Astrocyte (in vitro differentiated cells and primary cell): ENCODE measurements at regions not wholly inside any gene's neighbourhood (a gene's known extent, or its start where the extent isn't known, plus 50 kb on each side); places are given as distances from the start of the nearest gene placed in this dataset.

Experiments used
- DNase-seq: peaks from one replicate; pipeline ENCODE4 v3.0.0-alpha.2; 2010; ENCODE audit warnings: low read depth
- FAIRE-seq: peaks from 2 replicates; lab custom pipeline; 2011; peaks lifted over from hg19 to GRCh38; lab: Jason Lieb, UNC
- H2AFZ ChIP-seq: 2 replicates; pipeline ENCODE4 v1.6.0; 2012; ENCODE audit warnings: low read depth, low read length, inconsistent platforms
- H3K27ac ChIP-seq: 2 replicates; pipeline ENCODE4 v1.5.1; 2011; ENCODE audit warnings: low read depth, low read length, inconsistent platforms
- H3K27me3 ChIP-seq: 2 replicates; pipeline ENCODE4 v1.6.0; 2011; ENCODE audit warnings: low read length, inconsistent platforms; ENCODE audit not compliant: insufficient read depth
- H3K36me3 ChIP-seq: 2 replicates; pipeline ENCODE4 v1.5.1; 2011; ENCODE audit warnings: low read length, inconsistent platforms; ENCODE audit not compliant: insufficient read depth
- H3K4me1 ChIP-seq: 2 replicates; pipeline ENCODE4 v1.5.1; 2011; ENCODE audit warnings: low read length, inconsistent platforms; ENCODE audit not compliant: insufficient read depth
- H3K4me2 ChIP-seq: 2 replicates; pipeline ENCODE4 v1.6.0; 2012; ENCODE audit warnings: low read length, inconsistent platforms
- H3K4me3 ChIP-seq: 2 replicates; pipeline ENCODE4 v1.5.1; 2011; ENCODE audit warnings: low read depth, mild to moderate bottlenecking, low read length, inconsistent platforms; ENCODE audit not compliant: insufficient read depth
- H3K79me2 ChIP-seq: 2 replicates; pipeline ENCODE4 v1.6.0; 2012; ENCODE audit warnings: mild to moderate bottlenecking, low read length, inconsistent platforms; ENCODE audit not compliant: insufficient read depth
- H3K9ac ChIP-seq: 2 replicates; pipeline ENCODE4 v1.6.0; 2012; ENCODE audit warnings: mild to moderate bottlenecking, low read length, inconsistent platforms
- H3K9me3 ChIP-seq: 2 replicates; pipeline ENCODE4 v1.5.1; 2012; ENCODE audit warnings: low read depth, mild to moderate bottlenecking, low read length, inconsistent platforms; ENCODE audit not compliant: insufficient read depth
- H4K20me1 ChIP-seq: 2 replicates; pipeline ENCODE4 v1.6.0; 2012; ENCODE audit warnings: low read length, inconsistent platforms; ENCODE audit not compliant: insufficient read depth
- H3K27ac Mint-ChIP-seq: one replicate; pipeline ENCODE4 v1.8.0; 2021; ENCODE audit warnings: mild to moderate bottlenecking, mixed read lengths; ENCODE audit not compliant: unreplicated experiment
- H3K27me3 Mint-ChIP-seq: one replicate; pipeline ENCODE4 v1.8.0; 2021; ENCODE audit warnings: low read depth, mixed read lengths; ENCODE audit not compliant: unreplicated experiment
- H3K36me3 Mint-ChIP-seq: one replicate; pipeline ENCODE4 v1.8.0; 2021; ENCODE audit warnings: low read depth, mixed read lengths; ENCODE audit not compliant: unreplicated experiment
- H3K4me1 Mint-ChIP-seq: one replicate; pipeline ENCODE4 v1.8.0; 2021; ENCODE audit warnings: low read depth, mixed read lengths; ENCODE audit not compliant: unreplicated experiment
- H3K4me3 Mint-ChIP-seq: one replicate; pipeline ENCODE4 v1.8.0; 2021; ENCODE audit warnings: mild to moderate bottlenecking, moderate library complexity, mixed read lengths; ENCODE audit not compliant: unreplicated experiment
- H3K9me3 Mint-ChIP-seq: one replicate; pipeline ENCODE4 v1.8.0; 2021; ENCODE audit warnings: mild to moderate bottlenecking, mixed read lengths; ENCODE audit not compliant: unreplicated experiment
- EZH2 ChIP-seq: IDR thresholded peaks from 2 replicates; pipeline ENCODE4 v1.6.1; 2012; ENCODE audit warnings: mild to moderate bottlenecking, low read length, inconsistent platforms; ENCODE audit not compliant: insufficient read depth
- TF ChIP-seq, protein P1 (sequence below): IDR thresholded peaks from 2 replicates; pipeline ENCODE4 v1.5.1; 2011; ENCODE audit warnings: low read depth, mild to moderate bottlenecking, inconsistent platforms, low read length, moderate library complexity; ENCODE audit not compliant: insufficient read depth

DNA sequence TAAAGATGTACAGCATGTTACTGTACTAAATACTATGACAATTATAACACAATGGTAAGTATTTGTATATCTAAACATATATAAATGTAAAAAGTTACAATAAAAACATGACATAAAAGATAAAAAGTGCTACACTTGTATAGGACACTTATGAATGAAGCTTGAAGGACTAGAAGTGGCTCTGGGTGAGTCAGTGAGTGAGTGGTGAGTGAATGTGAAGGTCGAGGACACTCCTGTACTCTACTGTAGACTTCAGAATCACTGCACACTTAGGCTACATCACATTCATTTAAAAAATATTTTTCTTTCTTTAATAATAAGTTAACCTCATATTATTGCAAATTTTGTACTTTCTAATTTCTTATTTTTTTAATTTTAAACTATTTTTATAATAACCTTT, 1476.7 kb upstream of the CDH8 start:
- no peak overlapping the region for H3K27ac ChIP-seq
- H3K9me3 Mint-ChIP-seq = no peaks in the 10 kb centered on the region
- no peaks in the 10 kb centered on the region for H3K36me3 ChIP-seq
- H3K4me3 Mint-ChIP-seq = no peak overlapping the region
- TF ChIP-seq EZH2 = no peak
- TF ChIP-seq, protein P1, sequence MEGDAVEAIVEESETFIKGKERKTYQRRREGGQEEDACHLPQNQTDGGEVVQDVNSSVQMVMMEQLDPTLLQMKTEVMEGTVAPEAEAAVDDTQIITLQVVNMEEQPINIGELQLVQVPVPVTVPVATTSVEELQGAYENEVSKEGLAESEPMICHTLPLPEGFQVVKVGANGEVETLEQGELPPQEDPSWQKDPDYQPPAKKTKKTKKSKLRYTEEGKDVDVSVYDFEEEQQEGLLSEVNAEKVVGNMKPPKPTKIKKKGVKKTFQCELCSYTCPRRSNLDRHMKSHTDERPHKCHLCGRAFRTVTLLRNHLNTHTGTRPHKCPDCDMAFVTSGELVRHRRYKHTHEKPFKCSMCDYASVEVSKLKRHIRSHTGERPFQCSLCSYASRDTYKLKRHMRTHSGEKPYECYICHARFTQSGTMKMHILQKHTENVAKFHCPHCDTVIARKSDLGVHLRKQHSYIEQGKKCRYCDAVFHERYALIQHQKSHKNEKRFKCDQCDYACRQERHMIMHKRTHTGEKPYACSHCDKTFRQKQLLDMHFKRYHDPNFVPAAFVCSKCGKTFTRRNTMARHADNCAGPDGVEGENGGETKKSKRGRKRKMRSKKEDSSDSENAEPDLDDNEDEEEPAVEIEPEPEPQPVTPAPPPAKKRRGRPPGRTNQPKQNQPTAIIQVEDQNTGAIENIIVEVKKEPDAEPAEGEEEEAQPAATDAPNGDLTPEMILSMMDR = no peak
- no peak overlapping the region for H3K4me3 ChIP-seq
- no peaks in the 10 kb centered on the region for H3K36me3 Mint-ChIP-seq
- H3K4me1 Mint-ChIP-seq = no peaks in the 10 kb centered on the region
- H4K20me1 ChIP-seq = no peaks in the 10 kb centered on the region
- H2AFZ ChIP-seq = no peak overlapping the region
- H3K79me2 ChIP-seq = no peaks in the 10 kb centered on the region
- no peak for DNase-seq
- H3K4me2 ChIP-seq = no peak overlapping the region
- no peak overlapping the region for H3K9ac ChIP-seq
- H3K4me1 ChIP-seq = no peaks in the 10 kb centered on the region
- no peaks in the 10 kb centered on the region for H3K9me3 ChIP-seq
- H3K27ac Mint-ChIP-seq = no peak overlapping the region
- no peaks in the 10 kb centered on the region for H3K27me3 Mint-ChIP-seq
- no peak for FAIRE-seq
- H3K27me3 ChIP-seq = no peaks in the 10 kb centered on the region

DNA sequence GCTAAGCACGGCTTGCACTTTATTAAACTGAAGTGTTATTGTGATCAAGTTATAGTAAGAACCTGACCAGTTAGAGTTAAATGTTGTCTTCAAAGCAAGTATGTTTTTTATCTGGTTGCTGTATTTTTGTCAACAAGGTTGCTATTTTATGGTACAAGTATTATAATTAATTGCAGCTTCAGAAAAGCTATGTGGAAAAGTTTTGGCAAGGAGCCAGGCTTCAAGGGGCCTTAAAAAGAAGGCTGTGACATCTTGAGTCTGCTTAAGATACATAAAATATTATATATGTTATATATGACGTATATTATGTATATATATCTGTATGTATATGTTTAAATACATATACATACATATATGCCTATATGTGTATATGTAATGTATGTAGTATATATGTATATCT, 1461.2 kb upstream of the CDH8 start:
- FAIRE-seq = no peak
- H3K4me1 Mint-ChIP-seq = no peaks in the 10 kb centered on the region

DNA sequence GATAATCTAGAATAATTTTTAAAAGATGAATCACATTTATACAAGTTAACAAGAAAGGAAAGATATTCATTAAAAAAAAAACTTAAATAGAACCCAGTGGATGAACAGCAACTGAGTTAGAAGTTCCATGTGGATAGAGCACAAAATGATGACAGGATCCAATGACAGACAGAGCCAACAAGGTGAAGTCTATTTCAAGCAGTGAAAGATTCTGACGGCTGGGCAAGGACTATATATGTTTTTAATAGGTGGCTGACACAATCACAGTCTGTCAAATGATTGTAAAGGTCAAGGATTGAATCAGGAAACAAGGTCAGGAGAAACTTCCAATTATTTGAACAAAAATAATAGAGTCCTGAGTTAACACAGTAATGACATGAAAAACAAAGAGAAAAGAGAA, 1460.0 kb upstream of the CDH8 start:
- no peak overlapping the region for H3K4me2 ChIP-seq
- H3K4me3 Mint-ChIP-seq = no peak overlapping the region
- no peaks in the 10 kb centered on the region for H3K4me1 Mint-ChIP-seq
- H3K27ac Mint-ChIP-seq = no peak overlapping the region
- no peaks in the 10 kb centered on the region for H3K36me3 Mint-ChIP-seq
- no peaks in the 10 kb centered on the region for H3K9me3 Mint-ChIP-seq
- H4K20me1 ChIP-seq = no peaks in the 10 kb centered on the region
- H3K9ac ChIP-seq = no peak overlapping the region
- no peak for DNase-seq
- peaks cover 2% of the 10 kb centered on the region for H3K27me3 ChIP-seq
- H3K9me3 ChIP-seq = no peaks in the 10 kb centered on the region
- TF ChIP-seq, protein P1 = no peak
- TF ChIP-seq EZH2 = no peak
- no peak overlapping the region for H3K4me3 ChIP-seq
- no peak overlapping the region for H2AFZ ChIP-seq
- no peak for FAIRE-seq
- no peaks in the 10 kb centered on the region for H3K4me1 ChIP-seq
- no peaks in the 10 kb centered on the region for H3K79me2 ChIP-seq
- H3K27ac ChIP-seq = no peak overlapping the region
- no peaks in the 10 kb centered on the region for H3K27me3 Mint-ChIP-seq
- H3K36me3 ChIP-seq = no peaks in the 10 kb centered on the region

More for the DNA sequence above, 1461.2 kb upstream of the CDH8 start:
- Histone ChIP-seq H3K79me2 (no peaks in the 10 kb centered on the region), H2AFZ (no peak overlapping the region), H4K20me1 (no peaks in the 10 kb centered on the region), H3K4me3 (no peak overlapping the region), H3K27me3 (peaks cover 2% of the 10 kb centered on the region), H3K9ac (no peak overlapping the region), H3K9me3 (no peaks in the 10 kb centered on the region), H3K4me2 (no peak overlapping the region), H3K4me1 (no peaks in the 10 kb centered on the region), H3K36me3 (no peaks in the 10 kb centered on the region), H3K27ac (no peak overlapping the region)
- no peak for DNase-seq
- H3K9me3 Mint-ChIP-seq = no peaks in the 10 kb centered on the region
- no peaks in the 10 kb centered on the region for H3K27me3 Mint-ChIP-seq
- H3K27ac Mint-ChIP-seq = no peak overlapping the region
- no peak overlapping the region for H3K4me3 Mint-ChIP-seq
- TF ChIP-seq, protein P1 = no peak
- TF ChIP-seq EZH2 = no peak
- no peaks in the 10 kb centered on the region for H3K36me3 Mint-ChIP-seq
